ENCODE measurements at regions not wholly inside any gene's neighbourhood (a gene's known extent, or its start where the extent isn't known, plus 50 kb on each side); places are given as distances from the start of the nearest gene placed in this dataset.

DNA sequence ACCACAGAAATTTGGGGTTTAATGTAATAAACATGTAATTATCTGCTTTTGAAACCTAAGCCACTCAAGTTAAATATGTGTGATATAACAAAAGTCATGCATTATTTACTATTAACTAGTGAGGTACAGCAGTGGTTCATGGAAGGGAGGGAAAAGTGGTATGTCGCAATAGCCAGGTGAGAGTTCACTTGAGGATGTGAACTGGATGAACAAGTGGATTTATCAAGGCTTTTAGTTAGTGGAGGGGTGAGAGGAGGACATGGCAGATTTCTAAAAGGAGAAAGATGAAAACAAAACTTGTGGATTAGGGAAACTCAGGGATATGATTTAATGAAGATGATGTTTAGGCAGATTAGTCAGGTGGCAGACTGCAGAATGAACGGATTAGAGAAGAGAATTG is 141.3 kb upstream of the NFIB start:
- Histone ChIP-seq H3K27me3 (ENCODE audit: insufficient read depth, low read length) (peaks cover 35% of the 10 kb centered on the region), H3K9ac (ENCODE audit: low read length) (no peak overlapping the region), H3K36me3 (ENCODE audit: control insufficient read depth in 1 of 2, insufficient read depth in 2 of 2, low read length in 2 of 2) (no peaks in the 10 kb centered on the region), H3K27ac (ENCODE audit: low read depth, low read length) (no peak overlapping the region), H3K4me1 (ENCODE audit: control insufficient read depth in 1 of 2, insufficient read depth in 2 of 2, low read length in 2 of 2) (no peaks in the 10 kb centered on the region), H3K79me2 (ENCODE audit: insufficient read depth, low read length) (no peaks in the 10 kb centered on the region), H3K4me3 (replicated peaks in 1 of 2; ENCODE audit: low read depth in 1 of 2, low read length in 2 of 2) (no peak overlapping the region), H3K9me3 (ENCODE audit: control insufficient read depth in 1 of 2, insufficient read depth in 1 of 2, low read depth in 1 of 2, low read length in 2 of 2) (no peaks in the 10 kb centered on the region), H4K20me1 (ENCODE audit: insufficient read depth) (no peaks in the 10 kb centered on the region), H2AFZ (ENCODE audit: low read depth, low read length, poor library complexity, severe bottlenecking) (no peak overlapping the region), H3K9me2 (ENCODE audit: insufficient read depth) (no peaks in the 10 kb centered on the region), H3K4me2 (ENCODE audit: low read length) (no peak overlapping the region)
- ATAC-seq = no peak
- DNase-seq (ENCODE audit: low read depth, low spot score) = no peak
- ChIA-PET CTCF (interaction anchor here (1.5 kb wide), 1 partner anchor 313 kb away, joined by 3 read pairs; no protein-coding TSS in a partner anchor), RAD21 (ENCODE audit: low non-redundant PET in 1 of 2, low total read pairs in 2 of 2, uncharacterized antibody in 2 of 2, unreplicated experiment in 2 of 2) (no interaction called here), POLR2A (no interaction called here)
- intact Hi-C loops (cut with micrococcal nuclease) = no loop called here
- TF ChIP-seq EGR1 (IDR thresholded peaks at IDR 0.05; ENCODE audit: low read depth) (no peak), JUND (IDR thresholded peaks at IDR 0.05) (no peak), REST (IDR thresholded peaks at IDR 0.05; ENCODE audit: low read depth) (no peak), POLR2A (IDR thresholded peaks at IDR 0.05; ENCODE audit: borderline replicate concordance, extremely low read depth, insufficient read depth, insufficient read length) (no peak), SIN3A (IDR thresholded peaks at IDR 0.05; ENCODE audit: low read depth) (no peak), MAX (IDR thresholded peaks at IDR 0.05) (no peak)
- TF ChIP-seq, protein P1, sequence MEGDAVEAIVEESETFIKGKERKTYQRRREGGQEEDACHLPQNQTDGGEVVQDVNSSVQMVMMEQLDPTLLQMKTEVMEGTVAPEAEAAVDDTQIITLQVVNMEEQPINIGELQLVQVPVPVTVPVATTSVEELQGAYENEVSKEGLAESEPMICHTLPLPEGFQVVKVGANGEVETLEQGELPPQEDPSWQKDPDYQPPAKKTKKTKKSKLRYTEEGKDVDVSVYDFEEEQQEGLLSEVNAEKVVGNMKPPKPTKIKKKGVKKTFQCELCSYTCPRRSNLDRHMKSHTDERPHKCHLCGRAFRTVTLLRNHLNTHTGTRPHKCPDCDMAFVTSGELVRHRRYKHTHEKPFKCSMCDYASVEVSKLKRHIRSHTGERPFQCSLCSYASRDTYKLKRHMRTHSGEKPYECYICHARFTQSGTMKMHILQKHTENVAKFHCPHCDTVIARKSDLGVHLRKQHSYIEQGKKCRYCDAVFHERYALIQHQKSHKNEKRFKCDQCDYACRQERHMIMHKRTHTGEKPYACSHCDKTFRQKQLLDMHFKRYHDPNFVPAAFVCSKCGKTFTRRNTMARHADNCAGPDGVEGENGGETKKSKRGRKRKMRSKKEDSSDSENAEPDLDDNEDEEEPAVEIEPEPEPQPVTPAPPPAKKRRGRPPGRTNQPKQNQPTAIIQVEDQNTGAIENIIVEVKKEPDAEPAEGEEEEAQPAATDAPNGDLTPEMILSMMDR (IDR thresholded peaks at IDR 0.05 in 2 of 3, conservative IDR thresholded peaks at IDR 0.05 in 1 of 3; ENCODE audit: borderline replicate concordance in 1 of 3, insufficient read depth in 1 of 3, low read depth in 2 of 3, low read length in 2 of 3) = no peak
- no TSS peak for BruUV-seq (replicated peaks)

All from HCT116 (cell line).